ENCODE measurements at regions not wholly inside any gene's neighbourhood (a gene's known extent, or its start where the extent isn't known, plus 50 kb on each side); places are given as distances from the start of the nearest gene placed in this dataset.

- intact Hi-C loops (cut with DNase I) = loop anchor here in 6 of 10 donors (1.0 to 5.0 kb wide), 4 partner anchors 33 to 63 kb away; no protein-coding TSS in a partner anchor
- 13 to 16% (median 15%) methylated on average over 17 of the region's 17 CpGs for WGBS, 4 donors
- Histone ChIP-seq H3K4me1 (peaks cover 20 to 83% (median 62%) of the 10 kb centered on the region in 12 donors), H3K27me3 (no peaks in the 10 kb centered on the region), H3K27ac (peak overlapping the region; percentile 81 to 96 (median 87)), H3K4me3 (no peak overlapping the region), H3K9me3 (peaks cover 0 to 12% (median 0%) of the 10 kb centered on the region in 12 donors), H3K36me3 (no peaks in the 10 kb centered on the region)
- DNase-seq = peak; percentile 88 to 94 (median 90)
- peak; percentile 53 to 80 (median 79) for ATAC-seq
- TF ChIP-seq POLR2A (IDR thresholded peaks at IDR 0.05) = no peak
- no peak for TF ChIP-seq CTCF (IDR thresholded peaks at IDR 0.05)
Measured at GRCh38 chr2:46814160-46814961, 101.2 kb downstream of the MCFD2 start.

- no peak for DNase-seq
- H3K4me3 ChIP-seq = no peak overlapping the region
- no peaks in the 10 kb centered on the region for H3K36me3 ChIP-seq
- no peak for TF ChIP-seq POLR2A (IDR thresholded peaks at IDR 0.05)
- TF ChIP-seq CTCF (IDR thresholded peaks at IDR 0.05) = no peak
- ATAC-seq = no peak
- WGBS, 4 donors = 79 to 87% (median 82%) methylated on average over 4 of the region's 4 CpGs
- peaks cover 20 to 77% (median 59%) of the 10 kb centered on the region in 12 donors for H3K4me1 ChIP-seq
- peak overlapping the region; percentile 81 to 96 (median 87) for H3K27ac ChIP-seq
- peaks cover 0 to 15% (median 0%) of the 10 kb centered on the region in 12 donors for H3K9me3 ChIP-seq
- no peaks in the 10 kb centered on the region for H3K27me3 ChIP-seq
- intact Hi-C loops (cut with DNase I) = loop anchor here in 7 of 10 donors (1.0 to 5.0 kb wide), 5 partner anchors 34 to 64 kb away; no protein-coding TSS in a partner anchor
Measured at GRCh38 chr2:46813680-46814079, 101.9 kb downstream of the MCFD2 start.

- 54 to 61% (median 60%) methylated on average over 3 to 6 of the region's 6 CpGs for WGBS, 4 donors
- Histone ChIP-seq H3K4me1 (peaks cover 20 to 70% (median 53%) of the 10 kb centered on the region in 12 donors), H3K27ac (peak overlapping the region in 11 of 12 donors; percentile 81 to 96 (median 88)), H3K9me3 (peaks cover 0 to 15% (median 0%) of the 10 kb centered on the region in 12 donors), H3K4me3 (peak overlapping the region in 2 of 12 donors; percentile 14 to 20), H3K27me3 (no peaks in the 10 kb centered on the region), H3K36me3 (no peaks in the 10 kb centered on the region)
- intact Hi-C loops (cut with DNase I) = loop anchor here in 7 of 10 donors (2.0 to 5.0 kb wide), 4 partner anchors 34 to 64 kb away; no protein-coding TSS in a partner anchor
- TF ChIP-seq POLR2A (IDR thresholded peaks at IDR 0.05) (no peak), CTCF (IDR thresholded peaks at IDR 0.05) (no peak)
- peak; percentile 73 to 89 (median 79) for DNase-seq
- ATAC-seq = peak in 3 of 4 donors; percentile 31 to 54 (median 42)
Measured at GRCh38 chr2:46813020-46813415, 102.6 kb downstream of the MCFD2 start.
